ENCODE measurements at regions not wholly inside any gene's neighbourhood (a gene's known extent, or its start where the extent isn't known, plus 50 kb on each side); places are given as distances from the start of the nearest gene placed in this dataset.

DNA sequence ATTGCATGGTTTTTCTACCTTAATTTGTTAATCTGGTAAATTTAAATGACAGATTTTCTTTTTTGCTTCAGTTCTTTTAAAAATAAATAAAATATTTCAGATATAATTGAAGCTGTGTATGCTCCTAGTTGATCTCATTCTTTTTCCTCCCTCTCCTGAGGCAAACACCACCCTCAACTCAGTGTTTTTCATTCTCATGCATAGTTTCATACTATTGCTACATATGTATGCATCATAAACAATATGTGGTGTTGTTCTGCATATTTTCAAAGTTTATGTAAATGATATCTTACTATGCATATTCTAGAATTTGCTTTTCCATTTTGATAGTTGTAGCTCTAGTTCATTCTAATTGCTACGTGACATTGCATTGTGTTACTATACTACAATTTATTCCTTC is 257.2 kb upstream of the POU3F1 start:
- no peak for TF ChIP-seq SP1 (CRISPR knock-in tag; IDR thresholded peaks at IDR 0.05)
- TF ChIP-seq CAMTA2 (CRISPR knock-in tag; conservative IDR thresholded peaks at IDR 0.05) = no peak
- TF ChIP-seq, protein P1, sequence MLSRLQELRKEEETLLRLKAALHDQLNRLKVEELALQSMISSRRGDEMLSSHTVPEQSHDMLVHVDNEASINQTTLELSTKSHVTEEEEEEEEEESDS (CRISPR knock-in tag; IDR thresholded peaks at IDR 0.05) = no peak

Data from K562 (cell line).